A673 (cell line): ENCODE measurements at regions not wholly inside any gene's neighbourhood (a gene's known extent, or its start where the extent isn't known, plus 50 kb on each side); places are given as distances from the start of the nearest gene placed in this dataset.

Experiments used
- BruUV-seq: library from RNA; stranded (reverse); fragments of 400-500 nt; replicated peaks from 2 replicates; lab custom pipeline; 2021; lab: Mats Ljungman, UMichigan
- CTCF ChIA-PET: fragments of 300-600 bp; sonication (Branson Sonifier 250); formaldehyde crosslinking; loops from one replicate; lab custom pipeline; 2022; ENCODE audit warnings: antibody characterized with exemption; lab: Charles Lee
- POLR2A ChIA-PET: fragments of 300-600 bp; sonication (Branson Sonifier 250); formaldehyde crosslinking; loops from one replicate; lab custom pipeline; 2022; ENCODE audit warnings: antibody characterized with exemption; ENCODE audit not compliant: low non-redundant PET; lab: Charles Lee
- DNase-seq: peaks from one replicate; pipeline ENCODE4 v3.0.0-alpha.2; 2015; ENCODE audit warnings: low spot score
- H3K27ac ChIP-seq: fragments of 200-600 bp; sonication (generic); 2 replicates; pipeline ENCODE4 v1.5.1; 2016; ENCODE audit warnings: mixed run types, low read depth, mild to moderate bottlenecking, mixed read lengths, antibody characterized with exemption, low read length; ENCODE audit not compliant: poor library complexity, severe bottlenecking
- H3K27me3 ChIP-seq: fragments of 200-600 bp; sonication (generic); replicated peaks from 2 replicates; pipeline ENCODE4 v1.6.1; 2017; ENCODE audit warnings: mixed run types, low read depth, mild to moderate bottlenecking, mixed read lengths, antibody characterized with exemption, low read length; ENCODE audit not compliant: insufficient read depth, poor library complexity
- H3K36me3 ChIP-seq: fragments of 200-600 bp; sonication (generic); 2 replicates; pipeline ENCODE4 v1.6.1; 2016; ENCODE audit warnings: mixed run types, mild to moderate bottlenecking, mixed read lengths, antibody characterized with exemption, low read length; ENCODE audit not compliant: insufficient read depth, poor library complexity, severe bottlenecking
- H3K4me1 ChIP-seq: fragments of 200-600 bp; sonication (generic); 2 replicates; pipeline ENCODE4 v1.6.1; 2017; ENCODE audit warnings: mixed run types, mild to moderate bottlenecking, mixed read lengths, antibody characterized with exemption, low read length; ENCODE audit not compliant: insufficient read depth, poor library complexity, severe bottlenecking
- H3K4me3 ChIP-seq: fragments of 200-600 bp; sonication (generic); 2 replicates; pipeline ENCODE4 v1.5.1; 2016; ENCODE audit warnings: low read depth, mixed run types, mild to moderate bottlenecking, mixed read lengths, low read length; ENCODE audit not compliant: poor library complexity, severe bottlenecking
- H3K9me3 ChIP-seq: fragments of 200-600 bp; sonication (generic); 2 replicates; pipeline ENCODE4 v1.6.1; 2016; ENCODE audit warnings: mixed run types, low read depth, mild to moderate bottlenecking, mixed read lengths, antibody characterized with exemption, low read length; ENCODE audit not compliant: poor library complexity, severe bottlenecking
- EZH2 ChIP-seq: fragments of 200-600 bp; sonication (generic); IDR thresholded peaks from 2 replicates; pipeline ENCODE4 v1.6.1; 2017; ENCODE audit warnings: borderline replicate concordance, low read depth, mild to moderate bottlenecking, mixed read lengths, antibody characterized with exemption, low read length; ENCODE audit not compliant: poor library complexity, severe bottlenecking
- intact Hi-C: fragments of 100-400 bp; cut with micrococcal nuclease; formaldehyde crosslinking; loops from one replicate; pipeline ENCODE4 v1.10.0; 2022; ENCODE audit not compliant: unreplicated experiment
- TF ChIP-seq, protein P1 (sequence below): fragments of 300-800, 200-600 bp; sonication (generic); conservative IDR thresholded peaks from 2 replicates; pipeline ENCODE4 v1.5.1; 2017; ENCODE audit warnings: low read depth, mild to moderate bottlenecking, antibody characterized with exemption, low read length, moderate library complexity, mixed read lengths

DNA sequence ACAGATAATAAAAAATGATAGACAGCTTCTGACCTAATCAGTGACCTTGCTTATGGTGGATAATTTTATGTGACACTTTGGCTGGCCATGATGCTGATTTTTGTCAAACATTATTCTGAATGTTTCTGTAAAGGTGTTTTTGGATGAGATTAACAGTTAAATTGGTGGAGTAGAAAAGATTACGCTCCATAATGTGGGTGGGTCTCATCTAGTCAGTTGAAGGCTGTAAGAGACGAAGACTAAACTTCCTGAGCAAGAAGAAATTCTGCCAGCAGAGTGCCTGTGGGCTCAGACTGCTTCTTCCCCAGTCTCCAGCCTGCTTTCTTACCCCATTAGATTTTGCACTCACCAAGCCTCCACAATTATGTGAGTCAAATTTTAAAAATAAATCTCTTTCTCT is 214.9 kb upstream of the ITGA4 start:
- H3K4me3 ChIP-seq, result no peak overlapping the region
- BruUV-seq, result no TSS peak
- no peaks in the 10 kb centered on the region for H3K27me3 ChIP-seq
- no peak for TF ChIP-seq EZH2
- TF ChIP-seq, protein P1, sequence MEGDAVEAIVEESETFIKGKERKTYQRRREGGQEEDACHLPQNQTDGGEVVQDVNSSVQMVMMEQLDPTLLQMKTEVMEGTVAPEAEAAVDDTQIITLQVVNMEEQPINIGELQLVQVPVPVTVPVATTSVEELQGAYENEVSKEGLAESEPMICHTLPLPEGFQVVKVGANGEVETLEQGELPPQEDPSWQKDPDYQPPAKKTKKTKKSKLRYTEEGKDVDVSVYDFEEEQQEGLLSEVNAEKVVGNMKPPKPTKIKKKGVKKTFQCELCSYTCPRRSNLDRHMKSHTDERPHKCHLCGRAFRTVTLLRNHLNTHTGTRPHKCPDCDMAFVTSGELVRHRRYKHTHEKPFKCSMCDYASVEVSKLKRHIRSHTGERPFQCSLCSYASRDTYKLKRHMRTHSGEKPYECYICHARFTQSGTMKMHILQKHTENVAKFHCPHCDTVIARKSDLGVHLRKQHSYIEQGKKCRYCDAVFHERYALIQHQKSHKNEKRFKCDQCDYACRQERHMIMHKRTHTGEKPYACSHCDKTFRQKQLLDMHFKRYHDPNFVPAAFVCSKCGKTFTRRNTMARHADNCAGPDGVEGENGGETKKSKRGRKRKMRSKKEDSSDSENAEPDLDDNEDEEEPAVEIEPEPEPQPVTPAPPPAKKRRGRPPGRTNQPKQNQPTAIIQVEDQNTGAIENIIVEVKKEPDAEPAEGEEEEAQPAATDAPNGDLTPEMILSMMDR, result no peak
- no peak overlapping the region for H3K27ac ChIP-seq
- intact Hi-C loops, result no loop called here
- peaks cover 6% of the 10 kb centered on the region for H3K4me1 ChIP-seq
- POLR2A ChIA-PET, result interaction anchor here (0.7 kb wide), 1 partner anchor 96 kb away, joined by 4 read pairs; no protein-coding TSS in a partner anchor
- no peak for DNase-seq
- H3K9me3 ChIP-seq, result no peaks in the 10 kb centered on the region
- CTCF ChIA-PET, result no interaction called here
- no peaks in the 10 kb centered on the region for H3K36me3 ChIP-seq

DNA sequence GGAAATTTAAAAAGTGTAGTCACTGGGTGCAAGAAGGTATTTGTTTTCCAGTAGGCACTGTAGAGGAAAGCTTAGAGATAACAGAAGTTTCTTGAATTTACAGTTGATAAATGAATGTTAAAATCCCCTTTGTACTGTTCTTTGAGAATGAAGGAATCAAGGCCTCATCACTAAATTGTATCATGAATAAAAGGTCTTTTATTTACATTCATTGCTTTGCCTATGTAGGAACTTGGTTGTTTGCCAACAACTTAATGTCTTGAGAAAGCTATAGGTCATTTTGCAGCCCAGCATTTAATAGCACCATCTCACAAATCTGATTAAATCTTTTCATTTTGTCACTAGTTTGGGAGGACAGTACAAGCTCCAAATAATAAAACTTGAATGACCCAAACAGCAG is 213.9 kb upstream of the ITGA4 start:
- ChIA-PET CTCF (no interaction called here), POLR2A (no interaction called here)
- Histone ChIP-seq H3K9me3 (no peaks in the 10 kb centered on the region), H3K4me1 (peaks cover 6% of the 10 kb centered on the region), H3K27me3 (no peaks in the 10 kb centered on the region), H3K4me3 (no peak overlapping the region), H3K36me3 (no peaks in the 10 kb centered on the region), H3K27ac (no peak overlapping the region)
- TF ChIP-seq EZH2, result no peak
- TF ChIP-seq, protein P1, result no peak
- intact Hi-C loops, result no loop called here
- no peak for DNase-seq
- no TSS peak for BruUV-seq

DNA sequence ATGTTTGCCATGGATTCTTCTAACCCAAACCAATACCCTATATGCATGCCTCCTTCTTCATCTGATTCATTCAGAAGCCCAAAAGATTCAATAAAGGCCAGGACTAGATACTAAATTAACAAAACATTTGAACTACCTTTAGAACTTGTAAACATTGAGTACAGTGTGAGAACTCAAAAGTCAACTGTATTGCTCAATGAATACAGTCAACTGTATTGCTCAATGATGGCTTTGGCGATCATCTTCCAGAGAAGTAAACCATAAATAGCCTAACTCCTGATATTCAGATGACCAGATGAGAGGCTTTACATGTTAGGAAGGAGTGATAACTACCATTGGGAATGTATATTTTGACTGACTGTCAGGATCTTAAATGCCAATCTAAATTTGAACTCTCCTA is 206.5 kb upstream of the ITGA4 start:
- ChIA-PET POLR2A (no interaction called here), CTCF (no interaction called here)
- Histone ChIP-seq H3K9me3 (no peaks in the 10 kb centered on the region), H3K4me3 (no peak overlapping the region), H3K36me3 (no peaks in the 10 kb centered on the region), H3K4me1 (no peaks in the 10 kb centered on the region), H3K27me3 (no peaks in the 10 kb centered on the region), H3K27ac (no peak overlapping the region)
- DNase-seq, result no peak
- BruUV-seq, result no TSS peak
- TF ChIP-seq, protein P1, result no peak
- intact Hi-C loops, result no loop called here
